ENCODE measurements at regions not wholly inside any gene's neighbourhood (a gene's known extent, or its start where the extent isn't known, plus 50 kb on each side); places are given as distances from the start of the nearest gene placed in this dataset.

DNA sequence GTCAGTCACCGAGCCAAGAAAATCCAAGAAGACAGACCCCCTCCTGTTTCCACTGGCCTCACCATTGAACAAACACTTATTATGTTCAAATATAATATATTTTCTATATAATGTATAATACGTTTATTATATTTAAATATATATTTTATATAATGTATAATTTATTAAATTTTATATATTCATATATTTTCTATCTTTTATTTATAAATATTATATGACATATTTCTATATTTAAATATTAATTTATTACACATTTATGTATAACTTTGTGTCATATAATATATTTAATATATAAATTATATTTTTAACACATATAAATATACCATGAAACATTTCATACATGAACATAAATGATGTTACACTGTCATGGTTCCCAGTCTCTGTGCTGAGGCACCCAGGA, 60.9 kb upstream of the RMDN2 start:
- DNase-seq (ENCODE audit: low spot score), result no peak
- peak; percentile 83 for FAIRE-seq

- FAIRE-seq (no peak), DNase-seq (ENCODE audit: low spot score) (no peak)
These were observed 59.4 kb upstream of the RMDN2 start for GRCh38 chr2:37865640-37866039.

DNA sequence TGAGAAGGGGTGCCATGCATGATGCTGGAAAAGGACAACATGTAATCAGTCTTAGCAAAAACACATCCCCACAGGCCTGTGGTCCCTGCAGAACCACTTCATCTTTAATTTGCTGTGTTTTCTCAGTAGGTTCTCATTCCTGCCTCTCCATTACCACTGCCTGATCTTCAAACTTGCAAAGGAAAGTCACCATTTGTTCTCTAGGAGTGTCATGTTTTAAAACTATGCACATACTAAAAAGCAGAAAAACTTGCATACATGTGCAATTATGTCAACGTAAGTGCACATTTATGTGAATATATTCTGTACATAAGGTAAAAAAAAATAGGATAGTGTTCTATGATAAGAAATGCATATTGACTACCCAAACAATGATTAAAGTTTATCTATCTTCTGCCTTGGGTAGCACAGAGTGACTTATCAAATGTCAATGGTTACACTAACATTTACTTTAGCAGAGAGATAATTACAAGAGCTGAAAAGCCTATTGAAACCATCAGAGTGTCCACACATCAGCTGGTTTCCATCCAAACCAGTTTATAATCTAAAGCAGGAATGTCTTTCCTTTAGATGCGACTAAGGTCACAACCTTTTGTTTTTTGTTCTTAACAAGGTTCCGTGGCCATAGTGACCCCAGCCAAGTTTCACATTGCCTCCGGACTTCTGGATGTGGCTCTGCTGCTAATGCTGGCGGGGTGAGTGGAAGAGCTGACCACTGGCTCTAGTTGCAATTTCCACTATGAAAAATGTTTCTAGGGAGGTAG, 58.7 kb upstream of the RMDN2 start:
- no peak for FAIRE-seq
- DNase-seq (ENCODE audit: low spot score), result no peak

- no peak for FAIRE-seq
- DNase-seq (ENCODE audit: low spot score), result no peak
These were observed 57.9 kb upstream of the RMDN2 start for GRCh38 chr2:37867166-37867565.

- FAIRE-seq, result no peak
- DNase-seq (ENCODE audit: low spot score), result no peak
These were observed 56.2 kb upstream of the RMDN2 start for GRCh38 chr2:37868866-37869265.

GRCh38 chr2:37869304-37869703, 55.8 kb upstream of the RMDN2 start:
- FAIRE-seq, result no peak

DNA sequence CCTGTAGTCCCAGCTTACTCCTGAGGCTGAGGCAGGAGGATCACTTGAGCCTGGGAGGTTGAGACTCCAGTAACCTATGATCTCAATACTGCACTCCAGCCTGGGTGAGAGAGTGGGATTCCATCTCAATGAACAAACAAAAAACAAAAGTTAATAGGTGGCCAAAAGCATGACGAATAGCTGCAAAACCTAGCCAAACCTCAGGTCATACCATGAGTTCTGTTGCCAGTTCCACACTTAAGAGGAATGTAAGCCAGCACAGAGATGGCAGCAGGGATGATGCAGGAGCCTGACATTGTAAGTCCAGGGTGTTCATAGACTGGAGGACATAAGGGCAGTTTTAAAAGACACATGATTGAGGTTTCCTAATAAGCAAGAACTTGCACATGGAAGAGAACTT, 55.3 kb upstream of the RMDN2 start:
- FAIRE-seq (no peak), DNase-seq (ENCODE audit: low spot score) (peak; percentile 9)

More at GRCh38 chr2:37869304-37869703, 55.8 kb upstream of the RMDN2 start:
- no peak for DNase-seq (ENCODE audit: low spot score)

DNA sequence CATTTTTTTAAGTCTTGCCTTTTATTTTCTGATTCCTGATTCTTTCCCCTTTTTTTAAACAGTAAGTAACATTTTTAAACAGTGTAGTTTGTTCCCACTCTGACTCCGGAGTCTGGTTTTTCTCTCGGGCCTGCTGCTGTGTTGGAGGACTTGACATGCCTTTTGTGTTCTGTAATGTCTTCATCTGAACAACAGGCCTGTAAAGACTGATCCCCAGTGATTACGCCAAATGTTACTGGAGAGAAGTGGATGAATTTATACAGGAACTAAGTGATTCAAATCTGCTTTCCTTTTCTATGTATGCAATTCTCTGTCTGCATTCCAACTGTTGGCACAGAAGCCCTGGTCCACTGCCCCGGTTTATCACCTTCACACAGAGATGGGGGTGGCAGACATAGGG, 54.3 kb upstream of the RMDN2 start:
- DNase-seq (ENCODE audit: low spot score) (no peak), FAIRE-seq (no peak)

- peak; percentile 49 for DNase-seq (ENCODE audit: low spot score)
- FAIRE-seq, result peak; percentile 70
These were observed 53.5 kb upstream of the RMDN2 start for GRCh38 chr2:37871456-37872191.

DNA sequence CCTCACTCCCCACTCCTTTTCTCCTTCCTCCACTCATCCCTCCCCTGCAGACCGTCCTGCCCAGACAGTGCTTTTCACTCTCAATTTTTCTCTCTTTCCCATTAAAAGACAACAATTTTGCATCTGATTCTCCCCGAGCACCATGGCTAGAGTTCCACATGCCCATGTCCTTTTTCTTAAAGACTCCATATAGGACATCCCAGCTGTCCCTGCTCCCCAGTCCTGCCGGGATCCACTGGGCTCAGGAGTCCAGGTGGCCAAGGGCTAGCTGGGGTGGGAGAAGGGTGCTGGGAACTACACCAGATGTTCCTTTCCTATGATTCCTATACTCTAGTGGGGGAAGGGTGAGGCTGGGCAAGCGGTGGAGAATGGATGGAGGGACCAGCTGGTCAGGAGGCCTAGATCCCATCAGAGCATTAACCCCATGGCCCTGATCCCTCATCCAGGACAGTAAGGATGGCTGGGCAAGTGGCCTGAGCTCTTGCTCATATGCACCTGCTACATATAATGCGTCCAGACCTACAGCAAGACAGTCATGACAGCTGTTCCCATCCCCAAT, 52.8 kb upstream of the RMDN2 start:
- FAIRE-seq (no peak), DNase-seq (ENCODE audit: low spot score) (no peak)

- no peak for FAIRE-seq
- no peak for DNase-seq (ENCODE audit: low spot score)
These were observed 51.9 kb upstream of the RMDN2 start for GRCh38 chr2:37873229-37873628.

DNA sequence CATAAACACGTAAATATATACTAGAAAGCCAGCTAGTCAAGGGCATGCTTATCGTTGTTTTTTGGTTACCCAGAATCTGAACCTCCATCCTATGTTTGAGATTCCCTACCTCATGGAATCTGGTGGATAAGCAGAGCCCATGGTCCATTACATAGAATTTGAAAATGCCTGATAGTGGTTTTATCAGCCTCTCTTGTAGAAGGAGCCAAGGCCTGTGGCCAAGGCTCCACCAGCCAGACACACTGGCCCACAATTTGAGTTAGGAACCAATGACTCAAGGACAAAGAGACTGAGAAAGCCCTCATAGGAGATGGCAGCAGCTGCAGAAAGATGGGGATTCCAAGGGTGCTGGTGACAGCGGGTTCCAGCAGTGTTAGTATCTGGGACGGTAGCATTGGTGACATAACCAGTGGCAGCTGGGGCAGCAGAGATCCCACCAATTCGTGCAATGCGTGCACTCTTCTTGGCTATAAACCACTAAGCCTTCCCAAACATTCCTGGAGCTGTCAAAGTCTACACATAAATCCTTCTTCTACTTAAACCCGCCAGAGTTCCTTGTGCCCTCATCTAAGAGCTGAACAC, 51.2 kb upstream of the RMDN2 start:
- no peak for DNase-seq (ENCODE audit: low spot score)
- no peak for FAIRE-seq

- FAIRE-seq, result no peak
- DNase-seq (ENCODE audit: low spot score), result no peak
These were observed 50.6 kb upstream of the RMDN2 start for GRCh38 chr2:37874470-37874869.
